ENCODE measurements at regions not wholly inside any gene's neighbourhood (a gene's known extent, or its start where the extent isn't known, plus 50 kb on each side); places are given as distances from the start of the nearest gene placed in this dataset.

- DNase-seq = no peak
Observed at GRCh38 chrX:38856670-38857265, 55.5 kb downstream of the MID1IP1 start.

- no peak for DNase-seq
Observed at GRCh38 chrX:38857736-38858523, 56.7 kb downstream of the MID1IP1 start.

GRCh38 chrX:38859602-38860001 is 58.3 kb downstream of the MID1IP1 start:
- no peak for DNase-seq

GRCh38 chrX:38860106-38861013 is 59.1 kb downstream of the MID1IP1 start:
- no peak for DNase-seq

GRCh38 chrX:38861489-38861888 is 60.2 kb downstream of the MID1IP1 start:
- DNase-seq = no peak

GRCh38 chrX:38862100-38862499 is 60.8 kb downstream of the MID1IP1 start:
- no peak for DNase-seq

- no peak for DNase-seq
Observed at GRCh38 chrX:38864165-38864564, 62.9 kb downstream of the MID1IP1 start.

- no peak for DNase-seq
Observed at GRCh38 chrX:38868321-38868720, 67.1 kb downstream of the MID1IP1 start.

- DNase-seq = no peak
Observed at GRCh38 chrX:38868941-38869401, 67.7 kb downstream of the MID1IP1 start.

GRCh38 chrX:38870361-38870895 is 69.2 kb downstream of the MID1IP1 start:
- no peak for DNase-seq

- no peak for DNase-seq
Observed at GRCh38 chrX:38871129-38872029, 70.1 kb downstream of the MID1IP1 start.

- no peak for DNase-seq
Observed at GRCh38 chrX:38877366-38877765, 76.1 kb downstream of the MID1IP1 start.

- DNase-seq = no peak
Observed at GRCh38 chrX:38878641-38879340, 77.5 kb downstream of the MID1IP1 start.

GRCh38 chrX:38879631-38880220 is 78.5 kb downstream of the MID1IP1 start:
- no peak for DNase-seq

GRCh38 chrX:38880296-38880854 is 79.1 kb downstream of the MID1IP1 start:
- DNase-seq = no peak

- DNase-seq = no peak
Observed at GRCh38 chrX:38881066-38881465, 79.8 kb downstream of the MID1IP1 start.

GRCh38 chrX:38881727-38882126 is 80.5 kb downstream of the MID1IP1 start:
- DNase-seq = no peak

- no peak for DNase-seq
Observed at GRCh38 chrX:38882894-38883626, 81.8 kb downstream of the MID1IP1 start.

GRCh38 chrX:38886112-38886511 is 84.9 kb downstream of the MID1IP1 start:
- DNase-seq = no peak

GRCh38 chrX:38887222-38887621 is 86.0 kb downstream of the MID1IP1 start:
- DNase-seq = no peak
